Upper lobe of left lung (tissue), 4 donors: ENCODE measurements at regions not wholly inside any gene's neighbourhood (a gene's known extent, or its start where the extent isn't known, plus 50 kb on each side); places are given as distances from the start of the nearest gene placed in this dataset.

Experiments used
- EP300 ChIP-seq, 4 donors: sonication (generic); formaldehyde crosslinking; IDR thresholded peaks; one replicate each; pipeline ENCODE4 v1.5.1; 2017; ENCODE audit warnings: antibody characterized with exemption in 4 of 4, control low read depth in 2 of 4
- TF ChIP-seq, protein P1 (sequence below), 6 experiments: fragments of 450-650 bp in 4 of 6; fragments of 200-600 bp in 2 of 6; sonication (generic) in 2 of 6; IDR thresholded peaks; one replicate each; pipeline ENCODE4 v1.5.1; 2016 to 2019; ENCODE audit warnings: antibody characterized with exemption in 6 of 6

DNA sequence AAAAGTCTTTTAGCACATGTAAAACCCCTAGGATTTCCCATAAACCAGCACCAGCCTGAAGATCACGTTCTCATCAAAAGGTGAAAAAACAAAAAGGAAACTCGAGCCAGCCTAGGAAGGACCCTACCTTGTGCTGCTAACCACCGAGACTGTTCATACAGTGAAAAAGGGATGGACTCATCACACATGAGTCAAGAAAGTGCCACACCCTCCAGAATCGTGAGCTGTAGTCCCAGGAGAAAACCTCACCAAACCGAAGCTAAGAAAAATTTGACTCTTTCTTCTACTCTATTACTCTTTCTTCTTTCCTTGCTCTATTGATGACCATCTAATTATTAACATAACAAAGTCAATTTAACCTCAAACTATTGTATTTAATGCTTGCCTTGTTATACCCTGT is 124.8 kb upstream of the USP9Y start:
- TF ChIP-seq EP300 (IDR thresholded peaks at IDR 0.05): no peak
- TF ChIP-seq, protein P1, sequence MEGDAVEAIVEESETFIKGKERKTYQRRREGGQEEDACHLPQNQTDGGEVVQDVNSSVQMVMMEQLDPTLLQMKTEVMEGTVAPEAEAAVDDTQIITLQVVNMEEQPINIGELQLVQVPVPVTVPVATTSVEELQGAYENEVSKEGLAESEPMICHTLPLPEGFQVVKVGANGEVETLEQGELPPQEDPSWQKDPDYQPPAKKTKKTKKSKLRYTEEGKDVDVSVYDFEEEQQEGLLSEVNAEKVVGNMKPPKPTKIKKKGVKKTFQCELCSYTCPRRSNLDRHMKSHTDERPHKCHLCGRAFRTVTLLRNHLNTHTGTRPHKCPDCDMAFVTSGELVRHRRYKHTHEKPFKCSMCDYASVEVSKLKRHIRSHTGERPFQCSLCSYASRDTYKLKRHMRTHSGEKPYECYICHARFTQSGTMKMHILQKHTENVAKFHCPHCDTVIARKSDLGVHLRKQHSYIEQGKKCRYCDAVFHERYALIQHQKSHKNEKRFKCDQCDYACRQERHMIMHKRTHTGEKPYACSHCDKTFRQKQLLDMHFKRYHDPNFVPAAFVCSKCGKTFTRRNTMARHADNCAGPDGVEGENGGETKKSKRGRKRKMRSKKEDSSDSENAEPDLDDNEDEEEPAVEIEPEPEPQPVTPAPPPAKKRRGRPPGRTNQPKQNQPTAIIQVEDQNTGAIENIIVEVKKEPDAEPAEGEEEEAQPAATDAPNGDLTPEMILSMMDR (IDR thresholded peaks at IDR 0.05): no peak
